GM23248 (cell line): ENCODE measurements at regions not wholly inside any gene's neighbourhood (a gene's known extent, or its start where the extent isn't known, plus 50 kb on each side); places are given as distances from the start of the nearest gene placed in this dataset. TPM values are rescaled to one million over a fixed set of nuclear protein-coding genes. Genes with fewer than 3 reads are reported as not detected.
"Not testable (repeated sequence)": the region's sequence is repeated elsewhere in the genome, so short reads cannot be mapped to it uniquely, and the experiment has no call there.

Experiments used
- DNase-seq: peaks from one replicate; pipeline ENCODE4 v3.0.0-alpha.2; 2015
- H2AFZ ChIP-seq: fragments of 200-600 bp; sonication (generic); 2 replicates; pipeline ENCODE4 v1.6.1; 2016; ENCODE audit warnings: antibody characterized with exemption
- H3F3A ChIP-seq: fragments of 200-600 bp; sonication (generic); 2 replicates; pipeline ENCODE4 v1.6.1; 2016; ENCODE audit warnings: mild to moderate bottlenecking, antibody characterized with exemption, mixed run types; ENCODE audit not compliant: insufficient read depth
- H3K27ac ChIP-seq: fragments of 200-600 bp; sonication (generic); 2 replicates; pipeline ENCODE4 v1.5.1; 2016; ENCODE audit warnings: mild to moderate bottlenecking
- H3K27me3 ChIP-seq: fragments of 200-600 bp; sonication (generic); replicated peaks from 2 replicates; pipeline ENCODE4 v1.6.1; 2016; ENCODE audit warnings: mild to moderate bottlenecking; ENCODE audit not compliant: insufficient read depth
- H3K36me3 ChIP-seq: fragments of 200-600 bp; sonication (generic); 2 replicates; pipeline ENCODE4 v1.6.1; 2016; ENCODE audit warnings: low read depth, mild to moderate bottlenecking
- H3K4me1 ChIP-seq: fragments of 200-600 bp; sonication (generic); 2 replicates; pipeline ENCODE4 v1.6.1; 2016; ENCODE audit warnings: mild to moderate bottlenecking; ENCODE audit not compliant: insufficient read depth
- H3K4me2 ChIP-seq: fragments of 200-600 bp; sonication (generic); one replicate; pipeline ENCODE4 v1.6.1; 2016; ENCODE audit warnings: mild to moderate bottlenecking; ENCODE audit not compliant: unreplicated experiment
- H3K4me3 ChIP-seq: fragments of 200-600 bp; sonication (generic); 2 replicates; pipeline ENCODE4 v1.5.1; 2016; ENCODE audit warnings: mild to moderate bottlenecking
- H3K79me2 ChIP-seq: fragments of 200-600 bp; sonication (generic); 2 replicates; pipeline ENCODE4 v1.6.1; 2016; ENCODE audit warnings: mild to moderate bottlenecking; ENCODE audit not compliant: insufficient read depth
- H3K9ac ChIP-seq: fragments of 200-600 bp; sonication (generic); 2 replicates; pipeline ENCODE4 v1.6.1; 2016; ENCODE audit warnings: mild to moderate bottlenecking
- H3K9me2 ChIP-seq: fragments of 200-600 bp; sonication (generic); 2 replicates; pipeline ENCODE4 v1.6.1; 2016; ENCODE audit warnings: mixed run types, mild to moderate bottlenecking, moderate library complexity; ENCODE audit not compliant: insufficient read depth
- H3K9me3 ChIP-seq: fragments of 200-600 bp; sonication (generic); one replicate; pipeline ENCODE4 v1.6.1; 2017; ENCODE audit warnings: low read depth
- H4K20me1 ChIP-seq: fragments of 200-600 bp; sonication (generic); 2 replicates; pipeline ENCODE4 v1.6.0; 2016; ENCODE audit not compliant: insufficient read depth
- WGBS, 2 experiments: methylation state at CpG; one replicate each; pipeline ENCODE4 v1.1.6; 2015 to 2017; ENCODE audit warnings: low lambda C conversion rate in 2 of 2, low coverage in 1 of 2; ENCODE audit errors: missing lambda C conversion rate in 2 of 2; 5-methylcytosine and 5-hydroxymethylcytosine counted together
- in situ Hi-C: fragments of 300-500 bp; cut with MboI; formaldehyde crosslinking; loops from 2 replicates; pipeline ENCODE4 v1.15.0; 2020
- microRNA-seq: library from miRNA; unstranded; fragments of <30 nt; microRNA quantifications from one replicate; pipeline ENCODE4, GENCODE V29; 2016; ENCODE audit warnings: borderline number of aligned reads
- small RNA-seq: library from RNA; depleted of rRNA; stranded (forward); fragments of <200 nt; gene quantifications from one replicate; pipeline ENCODE3, GENCODE V24; 2014; ENCODE audit warnings: low read depth, low replicate concordance

DNA sequence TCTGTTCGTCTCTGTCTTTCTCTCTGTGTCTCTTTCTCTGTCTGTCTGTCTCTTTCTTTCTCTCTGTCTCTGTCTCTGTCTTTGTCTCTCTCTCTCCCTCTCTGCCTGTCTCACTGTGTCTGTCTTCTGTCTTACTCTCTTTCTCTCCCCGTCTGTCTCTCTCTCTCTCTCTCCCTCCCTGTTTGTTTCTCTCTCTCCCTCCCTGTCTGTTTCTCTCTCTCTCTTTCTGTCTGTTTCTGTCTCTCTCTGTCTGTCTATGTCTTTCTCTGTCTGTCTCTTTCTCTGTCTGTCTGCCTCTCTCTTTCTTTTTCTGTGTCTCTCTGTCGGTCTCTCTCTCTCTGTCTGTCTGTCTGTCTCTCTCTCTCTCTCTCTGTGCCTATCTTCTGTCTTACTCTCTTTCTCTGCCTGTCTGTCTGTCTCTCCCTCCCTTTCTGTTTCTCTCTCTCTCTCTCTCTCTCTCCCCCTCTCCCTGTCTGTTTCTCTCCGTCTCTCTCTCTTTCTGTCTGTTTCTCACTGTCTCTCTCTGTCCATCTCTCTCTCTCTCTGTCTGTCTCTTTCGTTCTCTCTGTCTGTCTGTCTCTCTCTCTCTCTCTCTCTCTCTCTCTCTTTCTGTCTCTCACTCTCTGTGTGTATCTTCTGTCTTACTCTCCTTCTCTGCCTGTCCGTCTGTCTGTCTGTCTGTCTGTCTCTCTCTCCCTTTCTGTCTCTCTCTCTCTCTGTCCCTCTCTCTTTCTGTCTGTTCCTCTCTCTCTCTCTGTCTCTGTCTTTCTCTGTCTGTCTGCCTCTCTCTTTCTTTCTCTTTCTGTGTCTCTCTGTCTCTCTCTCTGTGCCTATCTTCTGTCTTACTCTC lies 2065.9 kb upstream of the TPTE start:
- H3K27ac ChIP-seq, H3K9me2 ChIP-seq, DNase-seq, H3F3A ChIP-seq, H3K36me3 ChIP-seq, H4K20me1 ChIP-seq, H2AFZ ChIP-seq, in situ Hi-C loops, H3K9me3 ChIP-seq, H3K79me2 ChIP-seq, H3K4me2 ChIP-seq, H3K27me3 ChIP-seq, H3K9ac ChIP-seq, H3K4me1 ChIP-seq, H3K4me3 ChIP-seq: not testable (repeated sequence)
- no CpG with 5 or more reads among the region's 6 CpGs for WGBS, 2 experiments

- H3K79me2 ChIP-seq, H3K9me3 ChIP-seq, H3K27ac ChIP-seq, H2AFZ ChIP-seq, H3K4me3 ChIP-seq, H3K4me1 ChIP-seq, H3K4me2 ChIP-seq, H3K36me3 ChIP-seq, H3K27me3 ChIP-seq, H4K20me1 ChIP-seq, DNase-seq, H3K9me2 ChIP-seq, in situ Hi-C loops, H3F3A ChIP-seq, H3K9ac ChIP-seq: not testable (repeated sequence)
- WGBS, 2 experiments, result no CpG with 5 or more reads among the region's 3 CpGs
Observed at GRCh38 chr21:8464403-8465152, 2056.8 kb upstream of the TPTE start.

DNA sequence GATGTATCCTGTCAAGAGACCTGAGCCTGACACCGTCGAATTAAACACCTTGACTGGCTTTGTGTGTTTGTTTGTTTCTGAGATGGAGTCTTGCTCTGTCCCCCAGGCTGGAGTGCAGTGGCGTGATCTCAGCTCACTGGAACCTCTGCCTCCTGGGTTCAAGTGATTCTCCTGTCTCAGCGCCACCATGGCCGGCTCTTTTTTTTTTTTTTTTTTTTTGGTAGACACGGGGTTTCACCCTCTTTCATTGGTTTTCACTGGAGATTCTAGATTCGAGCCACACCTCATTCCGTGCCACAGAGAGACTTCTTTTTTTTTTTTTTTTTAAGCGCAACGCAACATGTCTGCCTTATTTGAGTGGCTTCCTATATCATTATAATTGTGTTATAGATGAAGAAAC lies 2054.7 kb upstream of the TPTE start:
- H3K79me2 ChIP-seq, H3K9me3 ChIP-seq, H3K4me1 ChIP-seq, H3K9me2 ChIP-seq, H3K36me3 ChIP-seq, H3K4me2 ChIP-seq, H3K27ac ChIP-seq, in situ Hi-C loops, H2AFZ ChIP-seq, H3K9ac ChIP-seq, H3K27me3 ChIP-seq, H3F3A ChIP-seq, DNase-seq, H4K20me1 ChIP-seq, H3K4me3 ChIP-seq: not testable (repeated sequence)
- WGBS, 2 experiments, result 47 to 57% methylated on average over 5 to 6 of the region's 10 CpGs

Small RNA genes lying in the stretch of these regions (microRNA-seq; reads per million reads assigned to microRNA genes)
- not detected for gene MIR6724-3
- not detected for gene MIR6724-4

Small RNA genes lying in the stretch of these regions (small RNA-seq; reads per million reads assigned to genes)
- gene MIR6724-3 (not detected), gene MIR6724-4 (not detected), gene RF01518 (not detected), gene RNA5-8SN2 (not detected)
